ENCODE measurements at regions not wholly inside any gene's neighbourhood (a gene's known extent, or its start where the extent isn't known, plus 50 kb on each side); places are given as distances from the start of the nearest gene placed in this dataset.

GRCh38 chr5:100676817-100677631 is 141.8 kb downstream of the FAM174A start:
- Histone ChIP-seq H3K4me3 (no peak overlapping the region), H2AFZ (ENCODE audit: control insufficient read depth, low read depth, low read length) (peak overlapping the region; percentile 5; the same call in 1 of the 2 replicates), H3K27ac (ENCODE audit: control insufficient read depth, insufficient read depth) (no peak overlapping the region), H3K9ac (ENCODE audit: control insufficient read depth, insufficient read depth, low read length) (no peak overlapping the region), H3K4me2 (ENCODE audit: control insufficient read depth, insufficient read depth) (no peak overlapping the region), H3K4me1 (ENCODE audit: control insufficient read depth, insufficient read depth, low read length) (no peaks in the 10 kb centered on the region), H4K20me1 (ENCODE audit: control insufficient read depth, insufficient read depth) (no peaks in the 10 kb centered on the region), H3K27me3 (replicated peaks in 1 of 2; ENCODE audit: control insufficient read depth in 2 of 2, insufficient read depth in 2 of 2, low read length in 1 of 2) (no peaks in the 10 kb centered on the region), H3K9me3 (replicated peaks; ENCODE audit: control insufficient read depth, insufficient read depth, low read length) (no peaks in the 10 kb centered on the region; the same call in 2 of the 3 replicates), H3K79me2 (ENCODE audit: control insufficient read depth, insufficient read depth, low read length) (no peaks in the 10 kb centered on the region), H3K36me3 (ENCODE audit: control insufficient read depth in 2 of 2, insufficient read depth in 2 of 2, low read length in 1 of 2) (no peaks in the 10 kb centered on the region)
- in situ Hi-C loops (cut with MboI): no loop called here
- FAIRE-seq (no peak), DNase-seq (ENCODE audit: low read depth, low spot score) (no peak), ATAC-seq (no peak; the same call in 2 of the 3 replicates)
- BruUV-seq (replicated peaks): no TSS peak
- WGBS (ENCODE audit: insufficient coverage, insufficient replicate concordance, low lambda C conversion rate, missing lambda C conversion rate): 47% methylated on average over 5 of the region's 5 CpGs
- TF ChIP-seq CBX3 (IDR thresholded peaks at IDR 0.05; ENCODE audit: borderline replicate concordance, low read depth) (no peak), TCF3 (IDR thresholded peaks at IDR 0.05; ENCODE audit: borderline replicate concordance, insufficient read depth, low read depth, low read length) (no peak), MAX (IDR thresholded peaks at IDR 0.05; ENCODE audit: low read depth, low read length) (no peak), ASH2L (IDR thresholded peaks at IDR 0.05; ENCODE audit: borderline replicate concordance, low read depth) (no peak), GATAD2B (conservative IDR thresholded peaks at IDR 0.05; ENCODE audit: low read depth) (no peak), NR2C1 (IDR thresholded peaks at IDR 0.05) (no peak), ZNF592 (IDR thresholded peaks at IDR 0.05) (no peak), SIN3A (IDR thresholded peaks at IDR 0.05; ENCODE audit: low read depth, low read length) (no peak), MLLT1 (IDR thresholded peaks at IDR 0.05) (no peak)
- TF ChIP-seq, protein P1, sequence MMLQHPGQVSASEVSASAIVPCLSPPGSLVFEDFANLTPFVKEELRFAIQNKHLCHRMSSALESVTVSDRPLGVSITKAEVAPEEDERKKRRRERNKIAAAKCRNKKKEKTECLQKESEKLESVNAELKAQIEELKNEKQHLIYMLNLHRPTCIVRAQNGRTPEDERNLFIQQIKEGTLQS (IDR thresholded peaks at IDR 0.05; ENCODE audit: borderline replicate concordance, extremely low read depth, low read depth, low read length): no peak
- ChIA-PET SMC1A (ENCODE audit: uncharacterized antibody, unreplicated experiment) (interaction anchor here (1.1 to 1.5 kb wide), 4 partner anchors 9 to 713 kb away, joined by 3 to 4 read pairs (median 3); no protein-coding TSS in a partner anchor), POLR2A (no interaction called here), RAD21 (ENCODE audit: unreplicated experiment) (no interaction called here), CTCF (interaction anchor here (1.0 kb wide), 1 partner anchor 15 kb away, joined by 3 read pairs; no protein-coding TSS in a partner anchor)
- intact Hi-C loops (cut with micrococcal nuclease; ENCODE audit: unreplicated experiment): no loop called here
